Bronchial epithelial cell (primary cell): ENCODE measurements at regions not wholly inside any gene's neighbourhood (a gene's known extent, or its start where the extent isn't known, plus 50 kb on each side); places are given as distances from the start of the nearest gene placed in this dataset.
A peak's percentile ranks its signal among the peaks of the same experiment; 100 is the strongest.

Experiments
- DNase-seq: peaks from one replicate; pipeline ENCODE4 v3.0.0-alpha.2; 2010; ENCODE audit warnings: low read depth
- FAIRE-seq: peaks from 2 replicates; lab custom pipeline; 2011; peaks lifted over from hg19 to GRCh38; lab: Jason Lieb, UNC
- H3K27me3 ChIP-seq: 2 replicates; pipeline ENCODE4 v1.5.1; 2011; ENCODE audit warnings: low read length; ENCODE audit not compliant: control insufficient read depth, insufficient read depth
- H3K36me3 ChIP-seq: 2 replicates; pipeline ENCODE4 v1.5.1; 2011; ENCODE audit warnings: low read length; ENCODE audit not compliant: control insufficient read depth, insufficient read depth
- H3K4me3 ChIP-seq: 2 replicates; pipeline ENCODE4 v1.5.1; 2011; ENCODE audit warnings: mild to moderate bottlenecking, low read depth, low read length, control low read depth
- TF ChIP-seq, protein P1 (sequence below): IDR thresholded peaks from 2 replicates; pipeline ENCODE4 v1.5.1; 2011; ENCODE audit warnings: mild to moderate bottlenecking, moderate library complexity, low read length, control low read depth, inconsistent platforms; ENCODE audit not compliant: insufficient read depth, severe bottlenecking

DNA sequence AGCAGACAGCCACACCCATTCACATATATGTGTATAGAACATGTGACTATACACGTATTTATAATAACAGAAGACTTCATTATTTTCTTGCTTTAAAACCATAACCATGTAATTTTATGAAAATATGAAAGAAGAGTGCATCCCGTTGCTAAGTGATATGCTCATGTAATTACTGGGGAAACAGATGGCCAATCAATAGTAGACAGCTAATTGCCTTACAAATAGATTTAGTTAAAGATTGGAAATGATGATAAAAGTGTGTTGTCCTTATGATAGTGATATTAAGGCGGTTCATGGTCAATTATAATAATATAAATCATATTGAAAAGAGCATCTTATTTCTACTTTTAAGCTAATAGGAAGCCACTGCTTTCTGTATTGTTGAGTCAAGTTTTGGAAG, 95.9 kb downstream of the RFC3 start:
- DNase-seq (no peak), FAIRE-seq (no peak)
- TF ChIP-seq, protein P1, sequence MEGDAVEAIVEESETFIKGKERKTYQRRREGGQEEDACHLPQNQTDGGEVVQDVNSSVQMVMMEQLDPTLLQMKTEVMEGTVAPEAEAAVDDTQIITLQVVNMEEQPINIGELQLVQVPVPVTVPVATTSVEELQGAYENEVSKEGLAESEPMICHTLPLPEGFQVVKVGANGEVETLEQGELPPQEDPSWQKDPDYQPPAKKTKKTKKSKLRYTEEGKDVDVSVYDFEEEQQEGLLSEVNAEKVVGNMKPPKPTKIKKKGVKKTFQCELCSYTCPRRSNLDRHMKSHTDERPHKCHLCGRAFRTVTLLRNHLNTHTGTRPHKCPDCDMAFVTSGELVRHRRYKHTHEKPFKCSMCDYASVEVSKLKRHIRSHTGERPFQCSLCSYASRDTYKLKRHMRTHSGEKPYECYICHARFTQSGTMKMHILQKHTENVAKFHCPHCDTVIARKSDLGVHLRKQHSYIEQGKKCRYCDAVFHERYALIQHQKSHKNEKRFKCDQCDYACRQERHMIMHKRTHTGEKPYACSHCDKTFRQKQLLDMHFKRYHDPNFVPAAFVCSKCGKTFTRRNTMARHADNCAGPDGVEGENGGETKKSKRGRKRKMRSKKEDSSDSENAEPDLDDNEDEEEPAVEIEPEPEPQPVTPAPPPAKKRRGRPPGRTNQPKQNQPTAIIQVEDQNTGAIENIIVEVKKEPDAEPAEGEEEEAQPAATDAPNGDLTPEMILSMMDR: no peak
- H3K4me3 ChIP-seq: no peak overlapping the region
- H3K36me3 ChIP-seq: no peaks in the 10 kb centered on the region
- H3K27me3 ChIP-seq: no peaks in the 10 kb centered on the region

GRCh38 chr13:33917190-33917589, 99.2 kb downstream of the RFC3 start:
- Histone ChIP-seq H3K27me3 (no peaks in the 10 kb centered on the region), H3K4me3 (no peak overlapping the region), H3K36me3 (no peaks in the 10 kb centered on the region)
- DNase-seq (no peak), FAIRE-seq (no peak)
- TF ChIP-seq, protein P1: no peak

DNA sequence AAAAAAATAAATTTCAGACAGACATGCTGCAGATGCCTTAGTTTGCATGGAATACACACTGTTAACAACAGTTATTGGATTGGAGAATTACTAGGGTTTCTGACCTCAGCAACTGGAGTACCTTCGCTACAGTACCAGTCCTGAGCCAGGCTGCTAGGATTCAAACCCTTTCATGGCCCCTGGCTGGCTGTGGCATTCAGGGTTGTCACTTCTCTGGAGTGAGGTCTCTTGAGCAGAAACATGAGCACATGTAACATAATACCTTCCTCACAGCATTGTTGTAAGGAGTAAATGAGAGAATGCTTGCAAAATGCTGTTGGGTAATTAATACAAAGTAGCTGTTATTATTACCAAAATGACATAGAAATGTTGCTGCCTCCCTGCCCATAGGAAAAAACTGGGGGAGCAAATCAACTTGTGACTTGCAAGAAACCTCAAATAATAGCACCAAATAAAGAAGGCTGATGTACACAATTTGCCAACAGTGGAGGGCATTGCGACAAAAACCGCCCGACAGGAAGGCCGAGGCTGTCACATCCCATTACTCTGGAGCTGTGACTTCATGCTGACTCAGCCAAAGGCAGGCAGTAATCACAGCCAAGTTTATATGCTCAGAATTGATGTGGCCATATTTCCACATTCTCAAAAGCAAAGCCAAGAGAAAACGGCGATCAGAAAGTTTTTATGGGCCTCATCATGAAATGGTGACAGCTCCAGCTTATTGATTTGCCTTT, 100.4 kb downstream of the RFC3 start:
- H3K27me3 ChIP-seq: no peaks in the 10 kb centered on the region
- peak; percentile 82 for DNase-seq
- no peaks in the 10 kb centered on the region for H3K36me3 ChIP-seq
- FAIRE-seq: no peak
- H3K4me3 ChIP-seq: no peak overlapping the region
- TF ChIP-seq, protein P1: no peak

DNA sequence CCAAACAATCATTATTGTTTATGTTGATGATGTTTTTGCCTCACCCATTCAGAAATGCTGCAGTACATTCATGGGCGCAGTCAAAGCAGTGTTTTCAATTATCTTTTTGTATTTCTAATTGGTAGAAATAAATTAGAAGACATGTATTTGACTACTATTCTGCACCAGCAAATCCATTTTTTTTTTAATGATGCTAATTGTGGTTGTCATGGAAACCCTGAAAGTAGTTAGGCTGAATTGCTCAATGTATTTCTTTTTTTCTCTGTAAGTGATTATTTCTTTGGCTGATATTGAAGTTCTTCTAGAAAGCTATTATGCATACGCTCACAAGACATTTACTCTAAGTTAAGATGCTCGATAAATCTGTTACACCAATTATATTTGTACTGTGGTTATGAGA, 101.2 kb downstream of the RFC3 start:
- H3K27me3 ChIP-seq: no peaks in the 10 kb centered on the region
- no peaks in the 10 kb centered on the region for H3K36me3 ChIP-seq
- DNase-seq (no peak), FAIRE-seq (no peak)
- no peak overlapping the region for H3K4me3 ChIP-seq
- TF ChIP-seq, protein P1: no peak

DNA sequence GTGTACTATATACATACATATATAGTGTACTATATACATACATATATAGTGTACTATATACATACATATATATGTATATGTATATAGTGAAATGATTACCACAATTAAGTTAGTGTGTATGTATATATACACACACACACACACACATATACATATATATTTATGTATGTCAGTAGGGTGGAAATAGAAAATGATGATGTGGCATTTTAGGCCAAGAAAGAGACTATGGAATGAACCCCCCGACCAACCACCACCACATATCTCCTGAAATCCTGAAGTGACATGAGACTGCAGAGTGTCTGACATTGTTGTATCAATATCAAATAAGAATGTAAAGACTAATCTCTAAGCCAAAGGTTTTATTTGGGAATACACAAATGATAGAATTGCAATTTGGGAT, 107.6 kb downstream of the RFC3 start:
- TF ChIP-seq, protein P1: no peak
- Histone ChIP-seq H3K4me3 (no peak overlapping the region), H3K27me3 (no peaks in the 10 kb centered on the region), H3K36me3 (no peaks in the 10 kb centered on the region)
- DNase-seq: no peak
- FAIRE-seq: no peak

GRCh38 chr13:33927315-33927714, 109.4 kb downstream of the RFC3 start:
- H3K27me3 ChIP-seq: no peaks in the 10 kb centered on the region
- TF ChIP-seq, protein P1: no peak
- DNase-seq (peak; percentile 20), FAIRE-seq (no peak)
- H3K4me3 ChIP-seq: no peak overlapping the region
- no peaks in the 10 kb centered on the region for H3K36me3 ChIP-seq
